Osteoblast (primary cell): ENCODE measurements at regions not wholly inside any gene's neighbourhood (a gene's known extent, or its start where the extent isn't known, plus 50 kb on each side); places are given as distances from the start of the nearest gene placed in this dataset.

Experiments
- DNase-seq: peaks from one replicate; pipeline ENCODE4 v3.0.0; 2011; ENCODE audit warnings: low spot score, mixed read lengths; ENCODE audit not compliant: insufficient read length; ENCODE audit errors: missing footprints
- H2AFZ ChIP-seq: 2 replicates; pipeline ENCODE4 v1.6.0; 2011; ENCODE audit warnings: mild to moderate bottlenecking, low read length
- H3K27ac ChIP-seq: 2 replicates; pipeline ENCODE4 v1.5.1; 2011; ENCODE audit warnings: mild to moderate bottlenecking, low read depth, low read length, moderate library complexity
- H3K27me3 ChIP-seq: 2 replicates; pipeline ENCODE4 v1.6.0; 2012; ENCODE audit warnings: mild to moderate bottlenecking, control low read depth, inconsistent platforms, low read length, moderate library complexity; ENCODE audit not compliant: insufficient read depth
- H3K36me3 ChIP-seq: 2 replicates; pipeline ENCODE4 v1.5.1; 2011; ENCODE audit warnings: mild to moderate bottlenecking, low read length, control low read depth, moderate library complexity; ENCODE audit not compliant: insufficient read depth
- H3K4me1 ChIP-seq: 2 replicates; pipeline ENCODE4 v1.5.1; 2011; ENCODE audit warnings: mild to moderate bottlenecking, low read length, control low read depth, moderate library complexity; ENCODE audit not compliant: insufficient read depth
- H3K4me2 ChIP-seq: 2 replicates; pipeline ENCODE4 v1.6.0; 2011; ENCODE audit warnings: mild to moderate bottlenecking, low read length; ENCODE audit not compliant: insufficient read depth
- H3K4me3 ChIP-seq: fragments of 200-600 bp; sonication (generic); 3 replicates; pipeline ENCODE4 v1.5.1; 2012; ENCODE audit warnings: mild to moderate bottlenecking, low read length, inconsistent platforms; ENCODE audit not compliant: insufficient read depth
- H3K79me2 ChIP-seq: 2 replicates; pipeline ENCODE4 v1.6.0; 2012; ENCODE audit warnings: mild to moderate bottlenecking, low read length, control low read depth, inconsistent platforms; ENCODE audit not compliant: insufficient read depth
- H3K9me3 ChIP-seq: 2 replicates; pipeline ENCODE4 v1.5.1; 2011; ENCODE audit warnings: low read depth, low read length, control low read depth
- H4K20me1 ChIP-seq: 2 replicates; pipeline ENCODE4 v1.6.0; 2012; ENCODE audit warnings: mild to moderate bottlenecking, low read length, control low read depth; ENCODE audit not compliant: insufficient read depth
- CTCF ChIP-seq: IDR thresholded peaks from 2 replicates; pipeline ENCODE4 v1.5.1; 2011; ENCODE audit warnings: mild to moderate bottlenecking, low read depth, low read length, moderate library complexity; ENCODE audit errors: extremely low read depth

- Histone ChIP-seq H3K4me1 (no peaks in the 10 kb centered on the region), H3K36me3 (no peaks in the 10 kb centered on the region), H3K27me3 (no peaks in the 10 kb centered on the region), H2AFZ (no peak overlapping the region), H3K27ac (no peak overlapping the region), H3K79me2 (no peaks in the 10 kb centered on the region), H3K4me3 (no peak overlapping the region), H3K4me2 (no peak overlapping the region), H3K9me3 (no peaks in the 10 kb centered on the region), H4K20me1 (no peaks in the 10 kb centered on the region)
- TF ChIP-seq CTCF: no peak
- no peak for DNase-seq
Observed at GRCh38 chr3:19765954-19766353, 168.1 kb downstream of the EFHB start.

GRCh38 chr3:19757773-19758172 is 176.2 kb downstream of the EFHB start:
- H3K27ac ChIP-seq: no peak overlapping the region
- H3K4me1 ChIP-seq: no peaks in the 10 kb centered on the region
- H3K79me2 ChIP-seq: no peaks in the 10 kb centered on the region
- H3K9me3 ChIP-seq: no peaks in the 10 kb centered on the region
- no peak for DNase-seq
- no peaks in the 10 kb centered on the region for H3K36me3 ChIP-seq
- no peak overlapping the region for H3K4me2 ChIP-seq
- H2AFZ ChIP-seq: no peak overlapping the region
- no peaks in the 10 kb centered on the region for H3K27me3 ChIP-seq
- no peak for TF ChIP-seq CTCF
- no peaks in the 10 kb centered on the region for H4K20me1 ChIP-seq
- no peak overlapping the region for H3K4me3 ChIP-seq

GRCh38 chr3:19749448-19750017 is 184.5 kb downstream of the EFHB start:
- no peaks in the 10 kb centered on the region for H3K9me3 ChIP-seq
- no peak for TF ChIP-seq CTCF

GRCh38 chr3:19748782-19749447 is 185.1 kb downstream of the EFHB start:
- Histone ChIP-seq H3K79me2 (no peaks in the 10 kb centered on the region), H3K4me1 (no peaks in the 10 kb centered on the region), H3K27me3 (no peaks in the 10 kb centered on the region), H4K20me1 (no peaks in the 10 kb centered on the region), H3K4me3 (no peak overlapping the region), H3K9me3 (no peaks in the 10 kb centered on the region), H2AFZ (no peak overlapping the region), H3K4me2 (no peak overlapping the region), H3K27ac (no peak overlapping the region), H3K36me3 (no peaks in the 10 kb centered on the region)
- no peak for DNase-seq
- no peak for TF ChIP-seq CTCF

More at GRCh38 chr3:19749448-19750017, 184.5 kb downstream of the EFHB start:
- H3K27ac ChIP-seq: no peak overlapping the region
- H3K4me3 ChIP-seq: no peak overlapping the region
- H2AFZ ChIP-seq: no peak overlapping the region
- H3K4me2 ChIP-seq: no peak overlapping the region
- H4K20me1 ChIP-seq: no peaks in the 10 kb centered on the region
- no peaks in the 10 kb centered on the region for H3K27me3 ChIP-seq
- H3K4me1 ChIP-seq: no peaks in the 10 kb centered on the region
- no peaks in the 10 kb centered on the region for H3K79me2 ChIP-seq
- no peak for DNase-seq
- H3K36me3 ChIP-seq: no peaks in the 10 kb centered on the region
